ENCODE measurements at regions not wholly inside any gene's neighbourhood (a gene's known extent, or its start where the extent isn't known, plus 50 kb on each side); places are given as distances from the start of the nearest gene placed in this dataset.
"Not testable (repeated sequence)": the region's sequence is repeated elsewhere in the genome, so short reads cannot be mapped to it uniquely, and the experiment has no call there.

DNA sequence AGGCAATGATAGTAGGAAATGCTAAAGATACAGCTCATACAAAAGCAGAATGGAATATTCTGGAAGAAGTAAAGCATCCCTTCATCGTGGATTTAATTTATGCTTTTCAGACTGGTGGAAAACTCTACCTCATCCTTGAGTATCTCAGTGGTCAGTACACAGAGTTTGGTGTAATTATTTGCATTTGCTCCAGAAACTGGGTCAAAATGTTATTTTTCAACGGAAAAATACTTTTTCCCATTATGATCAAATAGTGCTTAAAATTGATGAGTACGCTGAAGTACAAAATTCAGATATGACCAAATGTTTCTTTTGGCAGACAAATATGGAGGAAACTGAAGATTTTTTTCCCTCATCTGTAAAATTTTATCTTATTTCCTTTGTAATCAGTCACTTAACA, 137.0 kb downstream of the CDRT15L2 start:
- not testable (repeated sequence) for H3K9me3 ChIP-seq (ENCODE audit: control insufficient read depth, insufficient read depth, low read length); H3K4me3 ChIP-seq (ENCODE audit: low read depth, low read length); H3K9ac ChIP-seq (ENCODE audit: low read depth, low read length); H3K4me1 ChIP-seq (ENCODE audit: control insufficient read depth, insufficient read depth, low read length); H3K27me3 ChIP-seq (ENCODE audit: control insufficient read depth, insufficient read depth, low read length); H3K36me3 ChIP-seq (ENCODE audit: control insufficient read depth, insufficient read depth, low read length)

DNA sequence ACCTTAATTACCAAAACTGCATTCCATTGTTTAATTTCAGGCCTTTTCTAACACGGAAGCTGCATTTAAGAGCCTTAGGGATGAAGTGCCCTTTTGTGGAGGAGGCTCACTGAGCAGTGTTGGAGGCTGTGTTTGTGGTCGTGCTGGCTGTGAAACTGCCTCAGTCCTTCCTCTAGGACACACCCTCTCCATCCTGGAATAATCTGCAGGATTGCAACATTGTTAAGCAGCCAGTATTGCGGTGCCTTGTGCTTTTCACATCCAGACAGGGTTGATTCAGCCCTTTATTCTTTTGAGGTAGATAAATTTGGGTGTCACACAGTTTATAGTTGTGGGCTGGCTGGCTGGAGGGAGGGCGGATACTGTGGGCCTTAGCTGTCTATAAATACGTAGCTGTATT, 141.6 kb downstream of the CDRT15L2 start:
- no peaks in the 10 kb centered on the region for H3K27me3 ChIP-seq (ENCODE audit: control insufficient read depth, insufficient read depth, low read length)
- H3K36me3 ChIP-seq (ENCODE audit: control insufficient read depth, insufficient read depth, low read length): no peaks in the 10 kb centered on the region
- no peak overlapping the region for H3K9ac ChIP-seq (ENCODE audit: low read depth, low read length)
- H3K9me3 ChIP-seq (ENCODE audit: control insufficient read depth, insufficient read depth, low read length): no peaks in the 10 kb centered on the region
- no peak overlapping the region for H3K4me3 ChIP-seq (ENCODE audit: low read depth, low read length)
- H3K4me1 ChIP-seq (ENCODE audit: control insufficient read depth, insufficient read depth, low read length): no peaks in the 10 kb centered on the region

DNA sequence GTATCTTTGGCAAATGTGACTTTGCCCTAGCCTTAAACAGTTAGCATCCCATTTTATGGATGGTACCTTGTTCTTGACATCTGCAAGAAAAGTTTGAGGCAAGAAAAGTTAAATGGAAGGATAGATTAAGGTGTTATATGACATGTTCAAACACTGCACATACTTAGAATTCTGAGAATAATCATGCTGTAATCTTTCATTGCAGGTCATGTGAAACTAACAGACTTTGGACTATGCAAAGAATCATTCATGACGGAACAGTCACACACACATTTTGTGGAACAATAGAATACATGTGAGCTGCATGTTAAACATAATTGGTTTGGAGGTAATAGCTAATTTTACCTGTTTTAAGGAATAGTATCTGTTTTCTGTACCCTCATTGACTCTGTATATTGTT, 144.9 kb downstream of the CDRT15L2 start:
- H3K9ac ChIP-seq (ENCODE audit: low read depth, low read length); H3K9me3 ChIP-seq (ENCODE audit: control insufficient read depth, insufficient read depth, low read length); H3K4me1 ChIP-seq (ENCODE audit: control insufficient read depth, insufficient read depth, low read length); H3K36me3 ChIP-seq (ENCODE audit: control insufficient read depth, insufficient read depth, low read length); H3K27me3 ChIP-seq (ENCODE audit: control insufficient read depth, insufficient read depth, low read length); H3K4me3 ChIP-seq (ENCODE audit: low read depth, low read length): not testable (repeated sequence)

DNA sequence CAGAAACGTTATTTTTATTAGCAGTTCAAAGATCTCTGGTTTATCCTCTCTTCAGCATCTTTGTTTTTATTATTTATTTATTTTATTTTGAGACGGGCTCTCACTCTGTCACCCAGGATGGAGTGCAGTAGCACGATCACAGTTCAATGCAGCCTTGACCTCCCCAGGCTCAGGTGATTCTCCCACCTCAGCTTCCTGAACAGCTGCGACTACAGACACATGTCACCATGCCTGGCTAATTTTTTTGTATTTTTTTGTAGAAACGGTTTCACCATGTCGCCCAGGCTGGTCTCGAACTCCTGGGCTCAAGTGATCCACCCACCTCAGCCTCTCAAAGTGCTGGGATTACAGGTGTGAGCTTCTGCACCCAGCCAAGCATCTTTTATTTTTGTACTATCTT, 147.7 kb downstream of the CDRT15L2 start:
- H3K27me3 ChIP-seq (ENCODE audit: control insufficient read depth, insufficient read depth, low read length); H3K9ac ChIP-seq (ENCODE audit: low read depth, low read length); H3K4me3 ChIP-seq (ENCODE audit: low read depth, low read length); H3K36me3 ChIP-seq (ENCODE audit: control insufficient read depth, insufficient read depth, low read length); H3K9me3 ChIP-seq (ENCODE audit: control insufficient read depth, insufficient read depth, low read length); H3K4me1 ChIP-seq (ENCODE audit: control insufficient read depth, insufficient read depth, low read length): not testable (repeated sequence)

DNA sequence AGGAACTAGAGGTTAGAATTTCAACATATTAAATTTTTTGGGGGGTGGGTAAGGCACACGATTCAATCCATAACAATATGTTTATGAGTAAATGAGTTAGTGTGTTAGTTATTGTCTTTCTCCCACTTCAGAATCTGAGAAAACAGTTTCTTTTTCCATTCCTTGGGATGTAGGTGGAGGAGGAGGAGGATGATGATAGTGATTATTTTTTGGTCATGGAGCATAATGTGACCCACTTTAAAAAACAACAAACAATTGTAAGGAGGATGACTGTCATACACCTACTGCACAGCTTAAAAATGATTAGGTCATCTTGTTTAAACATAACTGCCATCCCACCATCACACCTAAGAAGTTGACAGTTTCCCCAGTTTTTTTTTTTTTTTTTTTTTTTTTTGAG, 148.7 kb downstream of the CDRT15L2 start:
- Histone ChIP-seq H3K4me1 (ENCODE audit: control insufficient read depth, insufficient read depth, low read length) (no peaks in the 10 kb centered on the region), H3K27me3 (ENCODE audit: control insufficient read depth, insufficient read depth, low read length) (no peaks in the 10 kb centered on the region), H3K36me3 (ENCODE audit: control insufficient read depth, insufficient read depth, low read length) (no peaks in the 10 kb centered on the region), H3K9me3 (ENCODE audit: control insufficient read depth, insufficient read depth, low read length) (no peaks in the 10 kb centered on the region), H3K9ac (ENCODE audit: low read depth, low read length) (no peak overlapping the region), H3K4me3 (ENCODE audit: low read depth, low read length) (no peak overlapping the region)

DNA sequence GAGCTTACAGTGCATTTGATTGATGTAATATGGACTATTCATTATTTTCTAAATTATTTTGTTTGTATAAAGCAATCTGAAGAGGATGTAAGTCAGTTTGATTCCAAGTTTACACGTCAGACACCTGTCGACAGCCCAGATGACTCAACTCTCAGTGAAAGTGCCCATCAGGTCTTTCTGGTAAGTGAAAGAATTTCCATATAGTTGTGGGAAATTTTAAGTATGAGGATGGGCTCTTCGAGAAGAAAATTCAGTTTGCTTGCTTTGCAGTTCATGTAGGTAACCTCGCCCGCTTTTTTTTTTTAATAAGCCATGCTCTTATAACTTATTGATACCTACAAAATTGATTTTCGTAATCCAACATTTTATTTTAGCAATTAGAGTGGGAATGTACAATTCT, 151.6 kb downstream of the CDRT15L2 start:
- not testable (repeated sequence) for H3K36me3 ChIP-seq (ENCODE audit: control insufficient read depth, insufficient read depth, low read length); H3K27me3 ChIP-seq (ENCODE audit: control insufficient read depth, insufficient read depth, low read length); H3K9ac ChIP-seq (ENCODE audit: low read depth, low read length); H3K4me3 ChIP-seq (ENCODE audit: low read depth, low read length); H3K4me1 ChIP-seq (ENCODE audit: control insufficient read depth, insufficient read depth, low read length); H3K9me3 ChIP-seq (ENCODE audit: control insufficient read depth, insufficient read depth, low read length)

DNA sequence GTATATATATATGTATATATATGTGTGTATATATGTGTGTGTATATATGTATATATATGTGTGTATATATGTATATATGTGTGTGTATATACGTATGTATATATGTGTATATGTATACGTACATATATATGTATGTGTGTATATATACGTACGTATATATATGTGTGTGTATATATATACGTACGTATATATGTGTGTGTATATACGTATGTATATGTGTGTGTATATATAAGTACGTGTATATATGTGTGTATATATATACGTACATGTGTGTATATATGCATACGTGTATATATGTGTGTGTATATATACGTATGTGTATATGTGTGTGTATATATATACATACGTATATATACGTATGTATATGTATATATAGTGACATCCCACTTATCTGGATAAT, 154.4 kb downstream of the CDRT15L2 start:
- Histone ChIP-seq H3K36me3 (ENCODE audit: control insufficient read depth, insufficient read depth, low read length) (no peaks in the 10 kb centered on the region), H3K4me3 (ENCODE audit: low read depth, low read length) (no peak overlapping the region), H3K27me3 (ENCODE audit: control insufficient read depth, insufficient read depth, low read length) (no peaks in the 10 kb centered on the region), H3K4me1 (ENCODE audit: control insufficient read depth, insufficient read depth, low read length) (no peaks in the 10 kb centered on the region), H3K9ac (ENCODE audit: low read depth, low read length) (no peak overlapping the region), H3K9me3 (ENCODE audit: control insufficient read depth, insufficient read depth, low read length) (no peaks in the 10 kb centered on the region)

DNA sequence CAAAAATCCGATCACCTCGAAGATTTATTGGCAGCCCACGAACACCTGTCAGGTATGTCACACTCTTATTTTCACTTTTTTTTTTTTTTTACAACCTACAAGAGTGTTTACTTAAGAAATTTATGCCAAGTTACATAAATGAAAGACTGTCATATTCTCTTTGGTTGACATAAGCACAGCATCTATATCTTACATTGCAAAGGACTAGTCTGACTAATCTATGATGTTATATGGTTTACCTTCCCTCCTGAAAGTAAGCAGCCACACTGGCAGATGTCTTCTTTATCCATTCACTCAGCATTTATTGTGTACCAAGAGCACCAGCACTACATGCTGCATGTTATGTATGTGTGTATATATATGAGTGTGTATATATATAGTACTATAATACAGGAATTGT, 156.3 kb downstream of the CDRT15L2 start:
- H3K9ac ChIP-seq (ENCODE audit: low read depth, low read length): no peak overlapping the region
- no peaks in the 10 kb centered on the region for H3K9me3 ChIP-seq (ENCODE audit: control insufficient read depth, insufficient read depth, low read length)
- no peak overlapping the region for H3K4me3 ChIP-seq (ENCODE audit: low read depth, low read length)
- H3K36me3 ChIP-seq (ENCODE audit: control insufficient read depth, insufficient read depth, low read length): no peaks in the 10 kb centered on the region
- H3K4me1 ChIP-seq (ENCODE audit: control insufficient read depth, insufficient read depth, low read length): no peaks in the 10 kb centered on the region
- H3K27me3 ChIP-seq (ENCODE audit: control insufficient read depth, insufficient read depth, low read length): no peaks in the 10 kb centered on the region

DNA sequence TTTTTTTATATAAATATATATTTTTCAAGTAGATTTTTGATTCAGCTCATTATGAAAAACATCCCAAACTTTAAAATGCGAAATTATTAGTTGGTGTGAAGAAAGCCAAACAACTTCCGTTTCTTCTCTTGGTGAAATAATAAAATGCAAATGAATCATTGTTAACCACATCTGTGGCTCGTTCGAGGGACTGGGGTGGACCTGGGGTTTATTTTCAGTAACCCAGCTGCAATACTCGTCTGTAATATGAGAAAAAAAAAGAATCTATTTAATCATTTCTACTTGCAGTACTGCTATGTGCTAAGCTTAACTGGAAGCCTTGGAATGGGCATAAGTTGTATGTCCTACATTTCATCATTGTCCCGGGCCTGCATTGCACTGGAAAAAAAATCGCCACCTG, 158.1 kb downstream of the CDRT15L2 start:
- not testable (repeated sequence) for H3K4me3 ChIP-seq (ENCODE audit: low read depth, low read length); H3K27me3 ChIP-seq (ENCODE audit: control insufficient read depth, insufficient read depth, low read length); H3K9ac ChIP-seq (ENCODE audit: low read depth, low read length); H3K9me3 ChIP-seq (ENCODE audit: control insufficient read depth, insufficient read depth, low read length); H3K4me1 ChIP-seq (ENCODE audit: control insufficient read depth, insufficient read depth, low read length); H3K36me3 ChIP-seq (ENCODE audit: control insufficient read depth, insufficient read depth, low read length)

DNA sequence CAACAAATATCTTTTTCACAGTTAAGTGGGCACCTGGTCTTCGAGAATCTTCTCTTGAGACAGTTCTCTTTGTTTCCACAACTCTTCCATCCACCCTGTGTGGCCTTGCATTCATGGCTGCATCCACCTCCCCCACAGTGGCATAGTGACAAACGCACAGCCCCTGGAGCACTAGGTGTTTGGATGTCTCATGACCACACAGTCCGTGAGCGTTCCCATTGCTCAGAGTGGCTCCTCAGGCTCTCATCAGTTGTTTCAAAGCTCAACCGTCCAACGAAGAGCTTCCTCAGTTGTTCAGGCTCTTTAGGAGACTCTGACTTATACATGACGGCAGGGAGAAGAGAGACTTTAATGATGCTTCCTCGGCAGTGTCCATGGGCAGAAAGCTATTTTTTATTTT, 191.6 kb downstream of the CDRT15L2 start:
- Histone ChIP-seq H3K4me1 (ENCODE audit: control insufficient read depth, insufficient read depth, low read length) (no peaks in the 10 kb centered on the region), H3K36me3 (ENCODE audit: control insufficient read depth, insufficient read depth, low read length) (no peaks in the 10 kb centered on the region), H3K9me3 (ENCODE audit: control insufficient read depth, insufficient read depth, low read length) (no peaks in the 10 kb centered on the region), H3K9ac (ENCODE audit: low read depth, low read length) (no peak overlapping the region), H3K27me3 (ENCODE audit: control insufficient read depth, insufficient read depth, low read length) (no peaks in the 10 kb centered on the region), H3K4me3 (ENCODE audit: low read depth, low read length) (no peak overlapping the region)

DNA sequence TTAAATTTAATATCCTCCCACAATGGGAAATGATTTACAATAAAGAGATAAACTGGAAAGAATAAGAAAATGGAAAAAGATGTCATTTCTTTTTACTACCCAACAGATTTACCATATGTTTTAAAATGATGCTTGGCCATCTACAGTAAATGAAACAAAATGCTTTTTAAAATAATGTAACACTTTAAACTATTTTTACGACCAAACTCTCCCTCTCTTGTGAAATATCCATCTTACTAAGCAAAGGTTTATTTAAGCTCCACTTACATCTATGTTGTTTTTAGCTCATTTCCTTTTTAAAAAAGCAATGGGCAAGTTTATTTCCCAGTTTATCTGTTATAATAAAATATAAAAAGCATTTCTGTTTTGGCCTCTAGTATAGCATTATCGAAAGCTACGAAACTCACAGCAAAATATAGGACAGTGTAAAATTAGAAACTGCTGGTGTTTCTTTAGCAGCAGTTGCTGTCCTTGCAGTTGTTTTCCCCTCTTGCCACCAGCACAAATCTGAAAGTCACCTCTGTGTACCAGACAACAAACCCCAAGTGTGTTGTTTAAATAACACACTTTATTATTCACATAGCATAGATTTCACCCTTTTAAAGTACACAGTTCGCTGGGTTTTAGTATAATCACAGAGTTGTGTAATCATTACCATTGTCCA, 195.1 kb downstream of the CDRT15L2 start:
- Histone ChIP-seq H3K9ac (ENCODE audit: low read depth, low read length) (no peak overlapping the region), H3K4me3 (ENCODE audit: low read depth, low read length) (no peak overlapping the region), H3K27me3 (ENCODE audit: control insufficient read depth, insufficient read depth, low read length) (no peaks in the 10 kb centered on the region), H3K9me3 (ENCODE audit: control insufficient read depth, insufficient read depth, low read length) (no peaks in the 10 kb centered on the region), H3K36me3 (ENCODE audit: control insufficient read depth, insufficient read depth, low read length) (no peaks in the 10 kb centered on the region), H3K4me1 (ENCODE audit: control insufficient read depth, insufficient read depth, low read length) (no peaks in the 10 kb centered on the region)

DNA sequence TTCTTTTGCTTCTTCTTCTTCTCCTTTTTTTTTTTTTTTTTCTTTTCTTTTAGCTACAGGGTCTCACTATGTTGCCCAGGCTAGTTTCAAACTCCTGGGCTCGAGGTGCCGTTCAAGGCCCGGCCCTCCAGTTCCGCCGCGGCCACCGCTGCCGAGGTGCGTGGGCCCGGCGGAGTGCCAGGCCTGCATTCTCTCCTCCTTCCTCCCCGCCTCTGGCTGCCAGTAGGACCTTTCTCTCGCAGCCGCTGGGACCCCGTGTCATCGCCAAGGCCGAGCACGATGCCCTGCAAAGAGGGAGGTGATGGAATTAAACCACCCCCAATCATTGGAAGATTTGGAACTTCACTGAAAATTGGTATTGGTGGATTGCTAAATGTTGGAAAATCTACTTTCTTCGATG, 195.8 kb downstream of the CDRT15L2 start:
- Histone ChIP-seq H3K27me3 (ENCODE audit: control insufficient read depth, insufficient read depth, low read length) (no peaks in the 10 kb centered on the region), H3K36me3 (ENCODE audit: control insufficient read depth, insufficient read depth, low read length) (no peaks in the 10 kb centered on the region), H3K4me1 (ENCODE audit: control insufficient read depth, insufficient read depth, low read length) (no peaks in the 10 kb centered on the region), H3K4me3 (ENCODE audit: low read depth, low read length) (no peak overlapping the region), H3K9me3 (ENCODE audit: control insufficient read depth, insufficient read depth, low read length) (no peaks in the 10 kb centered on the region), H3K9ac (ENCODE audit: low read depth, low read length) (no peak overlapping the region)

DNA sequence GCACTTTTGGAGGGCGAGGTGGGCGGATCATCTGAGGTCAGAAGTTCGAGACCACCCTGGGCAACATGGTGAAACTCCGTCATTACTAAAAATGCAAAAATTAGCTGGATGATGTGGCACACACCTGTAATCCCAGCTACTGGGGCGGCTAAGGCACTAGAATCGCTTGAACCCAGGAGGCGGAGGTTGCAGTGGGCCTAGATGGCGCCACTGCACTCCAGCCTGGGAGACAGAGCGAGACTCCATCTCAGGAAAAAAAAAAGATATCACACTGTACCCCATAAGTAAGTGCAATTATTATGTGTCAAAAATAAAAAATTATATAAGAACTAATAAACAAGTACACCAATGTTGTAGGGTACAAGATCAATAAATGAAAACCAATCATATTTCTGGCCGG, 200.0 kb downstream of the CDRT15L2 start:
- Histone ChIP-seq H3K9ac (ENCODE audit: low read depth, low read length) (no peak overlapping the region), H3K4me3 (ENCODE audit: low read depth, low read length) (no peak overlapping the region), H3K27me3 (ENCODE audit: control insufficient read depth, insufficient read depth, low read length) (no peaks in the 10 kb centered on the region), H3K4me1 (ENCODE audit: control insufficient read depth, insufficient read depth, low read length) (no peaks in the 10 kb centered on the region), H3K36me3 (ENCODE audit: control insufficient read depth, insufficient read depth, low read length) (no peaks in the 10 kb centered on the region), H3K9me3 (ENCODE audit: control insufficient read depth, insufficient read depth, low read length) (no peaks in the 10 kb centered on the region)

Data from iPS-15b (cell line).